Activated naive CD4-positive, alpha-beta T cell (primary cell): ENCODE measurements at regions not wholly inside any gene's neighbourhood (a gene's known extent, or its start where the extent isn't known, plus 50 kb on each side); places are given as distances from the start of the nearest gene placed in this dataset.

ENCODE experiments used
- DNase-seq, 4 experiments: peaks; one replicate each; lab custom pipeline; 2025; lab: John Stamatoyannopoulos, UW

DNA sequence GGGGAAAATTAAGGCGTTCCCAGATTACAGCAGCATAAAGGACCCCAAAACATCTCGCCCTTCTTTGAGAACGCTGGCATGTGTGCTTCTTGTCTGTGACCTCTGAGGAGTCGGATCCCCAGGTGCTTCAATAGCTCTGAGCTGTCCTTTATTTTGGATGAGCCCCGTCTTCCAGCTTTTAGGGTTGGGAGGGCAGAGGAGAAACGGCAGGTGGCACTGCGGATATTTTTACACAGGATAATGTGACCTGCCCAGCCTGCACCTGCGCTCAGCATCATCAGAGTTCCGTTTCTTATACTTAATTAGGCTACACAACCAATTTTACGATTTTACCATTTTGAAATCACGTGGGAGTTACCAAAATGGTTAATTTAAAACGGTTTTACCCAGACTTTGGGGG is 147.7 kb upstream of the RPS6KA2 start:
- no peak for DNase-seq

- no peak for DNase-seq
These were observed 147.2 kb upstream of the RPS6KA2 start for GRCh38 chr6:166774292-166774691.

- no peak for DNase-seq
These were observed 145.5 kb upstream of the RPS6KA2 start for GRCh38 chr6:166772518-166772917.

DNA sequence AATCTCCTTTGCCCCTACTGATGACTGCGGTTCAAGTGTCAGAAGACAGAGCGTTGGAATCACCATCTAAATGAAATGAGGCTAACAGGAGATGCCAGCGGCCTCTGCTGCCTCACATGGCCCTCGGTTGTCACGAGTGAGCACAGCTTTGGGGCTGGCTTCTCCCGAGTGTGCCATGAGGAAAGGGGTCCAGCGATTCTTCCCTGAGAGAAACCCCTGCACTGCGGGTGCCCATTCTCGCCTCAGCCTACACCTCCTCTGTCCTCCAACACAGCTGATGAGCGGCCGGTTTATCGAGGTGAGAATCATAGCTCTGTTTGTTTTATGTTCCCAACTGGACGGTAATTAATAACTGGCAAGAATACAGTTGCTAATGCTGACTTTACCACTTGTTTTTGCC is 144.7 kb upstream of the RPS6KA2 start:
- DNase-seq = no peak

DNA sequence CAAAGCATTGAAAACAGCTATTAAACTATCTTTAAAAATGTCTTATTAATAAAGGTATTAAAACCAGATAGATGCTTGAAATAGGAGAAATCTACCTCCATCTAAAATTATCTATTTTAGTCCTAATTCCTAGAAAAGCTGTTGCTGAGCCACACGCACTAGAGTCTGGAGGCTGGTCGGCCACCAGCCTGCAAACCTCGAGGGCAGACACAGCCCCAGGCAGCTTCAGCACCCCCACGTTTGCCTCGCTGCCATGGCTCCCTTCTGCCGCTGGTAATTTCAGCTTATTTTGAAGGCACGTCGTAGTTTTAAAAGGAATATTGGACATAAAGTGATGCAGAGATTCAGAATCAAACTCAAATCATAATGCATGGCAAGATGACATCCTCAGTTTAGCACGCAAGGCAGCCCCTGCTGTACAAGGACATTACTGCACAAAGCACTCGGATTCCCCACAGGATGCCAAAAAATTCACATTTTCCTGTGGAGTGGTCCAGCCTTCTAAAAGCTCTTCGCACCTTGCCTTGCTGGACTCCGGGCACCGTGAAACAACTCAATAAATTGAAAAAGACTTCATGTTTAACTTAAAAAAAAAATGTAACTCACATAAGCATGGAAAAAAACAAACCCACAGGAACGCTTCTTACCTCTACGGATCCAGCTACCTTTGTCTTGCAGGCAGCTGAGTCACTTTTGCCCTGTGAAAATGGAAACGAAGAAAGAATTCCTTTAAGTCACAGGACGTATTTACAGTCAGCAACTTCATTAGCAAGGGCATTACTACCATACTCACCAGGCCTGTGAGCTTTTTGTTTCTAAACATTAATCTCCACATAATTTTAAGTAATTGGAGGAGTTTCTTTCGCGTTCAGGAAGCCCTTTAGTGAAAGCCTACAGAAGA is 143.4 kb upstream of the RPS6KA2 start:
- no peak for DNase-seq

- no peak for DNase-seq
These were observed 142.6 kb upstream of the RPS6KA2 start for GRCh38 chr6:166769648-166770047.

- DNase-seq = no peak
These were observed 141.7 kb upstream of the RPS6KA2 start for GRCh38 chr6:166768761-166769160.

GRCh38 chr6:166767230-166767629 is 140.2 kb upstream of the RPS6KA2 start:
- DNase-seq = no peak

DNA sequence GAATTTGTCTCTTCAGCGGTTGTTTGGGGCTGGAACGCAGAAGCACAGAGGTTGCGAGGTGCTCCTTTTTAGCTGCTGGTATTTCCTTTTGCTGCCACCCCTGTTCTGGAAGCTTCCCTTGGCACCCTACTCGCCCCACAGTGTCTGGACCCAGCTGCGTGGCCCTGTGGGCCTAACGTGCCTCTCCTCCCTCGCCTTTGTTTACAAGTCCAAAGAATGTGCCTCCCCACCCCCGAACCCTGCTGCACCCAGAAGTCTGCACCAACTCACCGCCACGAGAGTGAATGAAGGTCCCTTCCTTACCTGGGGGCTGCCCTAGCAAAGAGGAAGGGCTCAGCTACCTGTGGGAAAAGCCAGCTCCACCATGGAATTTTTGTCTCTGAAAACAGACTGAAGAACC is 139.7 kb upstream of the RPS6KA2 start:
- no peak for DNase-seq

DNA sequence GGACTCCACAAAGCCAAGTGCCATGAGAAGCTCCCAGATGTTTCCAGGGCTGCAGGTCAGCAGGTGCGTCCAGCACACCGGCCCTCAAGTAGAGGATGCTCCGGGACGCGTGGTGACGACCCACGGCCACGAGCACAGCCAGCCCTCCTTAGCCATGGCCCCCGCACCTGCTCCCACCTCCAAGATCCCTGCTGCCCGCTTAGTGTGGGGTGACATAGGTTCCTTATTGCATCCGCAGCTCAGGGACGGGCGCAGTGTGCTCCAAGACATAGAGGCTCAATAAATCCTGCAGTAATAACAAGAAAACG is 138.1 kb upstream of the RPS6KA2 start:
- no peak for DNase-seq

- no peak for DNase-seq
These were observed 137.6 kb upstream of the RPS6KA2 start for GRCh38 chr6:166764473-166765233.

DNA sequence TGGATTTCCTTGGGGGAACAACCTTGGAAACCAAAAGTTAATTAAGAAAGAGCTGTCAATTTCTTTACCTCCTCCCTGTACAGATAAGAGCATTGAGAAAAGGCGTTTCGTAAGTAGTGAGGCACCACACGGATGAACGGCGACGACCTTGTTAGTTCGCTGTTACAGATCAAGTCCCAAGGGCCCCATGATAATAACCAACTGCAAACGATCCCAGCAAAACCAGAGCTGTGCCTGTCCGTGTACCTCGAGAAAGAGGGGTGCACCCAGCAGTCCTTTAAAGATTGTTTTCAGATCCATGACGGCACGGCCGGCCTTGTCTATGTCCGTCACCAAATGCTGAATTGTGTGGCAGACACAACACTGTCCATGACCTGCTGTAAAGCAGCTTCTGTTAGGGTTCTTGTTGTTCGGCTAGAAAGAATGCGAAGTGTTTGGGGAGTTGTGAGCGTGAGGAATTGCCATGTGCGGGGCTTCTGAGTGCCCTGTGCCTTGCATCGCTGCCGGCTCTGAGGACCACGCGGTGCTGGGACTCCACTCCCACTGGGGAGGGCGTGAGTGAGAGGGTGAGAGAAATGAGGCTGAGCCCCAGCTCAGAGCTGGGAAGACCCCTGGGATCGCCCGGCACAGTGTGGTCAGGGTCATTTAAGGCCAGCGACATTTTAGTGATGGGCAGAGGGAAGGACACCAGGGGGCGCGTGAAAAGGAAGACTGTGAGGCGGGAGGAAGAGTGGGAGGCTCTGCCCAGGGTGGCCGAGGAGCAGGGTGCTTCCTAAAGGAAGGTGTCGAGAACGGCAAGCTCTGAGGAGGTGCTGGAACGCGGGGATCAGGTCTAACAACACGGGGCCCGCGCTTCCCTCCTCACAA is 136.8 kb upstream of the RPS6KA2 start:
- DNase-seq = no peak

GRCh38 chr6:166761801-166762200 is 134.8 kb upstream of the RPS6KA2 start:
- no peak for DNase-seq

DNA sequence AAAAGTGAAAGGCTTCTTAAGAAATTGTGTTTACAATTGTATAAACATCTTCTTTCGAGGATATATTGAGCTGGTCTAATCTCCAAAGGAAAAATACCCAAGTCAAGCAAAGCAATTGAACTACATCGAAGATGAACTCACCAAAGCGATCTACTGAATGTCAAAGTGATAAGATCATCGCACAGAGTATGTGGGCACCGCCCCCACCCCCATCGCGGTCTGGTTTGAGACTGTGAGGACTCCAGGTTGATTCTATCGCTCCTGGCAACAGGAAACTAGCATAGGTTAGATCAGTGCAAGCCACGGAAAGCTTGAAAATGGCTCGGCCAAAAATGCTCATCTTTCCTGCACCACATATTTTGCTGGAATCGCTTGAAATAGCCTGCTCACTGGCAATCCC is 133.2 kb upstream of the RPS6KA2 start:
- peak in 3 of 4 experiments; percentile 8 to 48 (median 13) for DNase-seq

- DNase-seq = no peak
These were observed 131.2 kb upstream of the RPS6KA2 start for GRCh38 chr6:166758136-166758704.

- no peak for DNase-seq
These were observed 130.4 kb upstream of the RPS6KA2 start for GRCh38 chr6:166757232-166758135.

- no peak for DNase-seq
These were observed 127.4 kb upstream of the RPS6KA2 start for GRCh38 chr6:166754218-166755030.

DNA sequence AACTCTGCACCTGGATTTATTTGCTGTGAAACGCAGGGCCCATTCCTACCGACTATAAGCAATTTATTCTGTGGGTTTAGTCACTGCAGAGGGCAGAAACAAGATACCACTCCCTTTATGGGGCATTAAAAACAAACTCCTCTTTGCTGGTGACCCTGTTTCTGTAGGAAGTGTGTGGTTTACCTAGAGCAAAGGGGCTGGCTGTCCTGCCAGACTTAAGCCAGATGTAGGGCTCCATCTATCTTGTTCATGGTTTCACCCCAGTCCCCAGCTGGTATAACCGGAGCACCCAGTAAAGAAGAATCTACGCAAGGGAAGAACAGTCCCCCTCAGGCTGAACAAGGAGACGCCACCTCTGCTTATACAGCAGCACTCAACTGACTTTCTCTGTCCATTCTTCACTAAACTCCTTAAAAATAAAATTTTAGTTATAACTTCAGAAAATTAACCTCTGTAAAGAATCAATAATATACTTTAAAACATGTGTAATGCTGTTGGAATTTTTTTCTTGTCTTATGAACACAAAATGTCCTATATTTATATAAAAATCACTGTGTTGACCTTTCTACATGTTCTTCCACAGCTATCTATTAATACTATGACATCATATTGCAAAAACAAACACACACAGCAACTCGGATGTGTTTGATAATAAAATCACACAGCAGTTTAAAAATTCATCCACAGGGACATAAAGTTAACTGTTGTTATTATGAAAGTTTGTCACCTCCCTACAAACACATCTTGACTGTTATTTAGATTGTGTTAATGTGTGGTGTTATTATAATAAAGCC is 126.1 kb upstream of the RPS6KA2 start:
- DNase-seq = no peak

GRCh38 chr6:166752097-166752496 is 125.0 kb upstream of the RPS6KA2 start:
- no peak for DNase-seq
